Transverse colon (tissue), 3 donors: ENCODE measurements at regions not wholly inside any gene's neighbourhood (a gene's known extent, or its start where the extent isn't known, plus 50 kb on each side); places are given as distances from the start of the nearest gene placed in this dataset.

ENCODE experiments used
- CTCF ChIP-seq, 5 experiments: fragments of 200-600 bp in 3 of 5; fragments of 450-650 bp in 2 of 5; sonication (generic) in 3 of 5; IDR thresholded peaks; 1 replicate in 2 of 5; 2 replicates in 3 of 5; pipeline ENCODE4 v1.5.1; 2016 to 2017; ENCODE audit warnings: antibody characterized with exemption in 5 of 5, inconsistent platforms in 3 of 5, mild to moderate bottlenecking in 2 of 5, moderate library complexity in 1 of 5
- EP300 ChIP-seq: sonication (generic); formaldehyde crosslinking; IDR thresholded peaks from one replicate; pipeline ENCODE4 v1.6.1; 2017; ENCODE audit warnings: antibody characterized with exemption, low read depth
- POLR2A ChIP-seq: fragments of 450-650 bp; IDR thresholded peaks from one replicate; pipeline ENCODE4 v1.6.1; 2016; ENCODE audit warnings: antibody characterized with exemption, mild to moderate bottlenecking, moderate library complexity

GRCh38 chr7:33781167-33781566 lies 124.2 kb upstream of the BMPER start:
- TF ChIP-seq CTCF (IDR thresholded peaks at IDR 0.05), result no peak
- TF ChIP-seq POLR2A, result no peak
- no peak for TF ChIP-seq EP300
